OCI-LY1 (cell line): ENCODE measurements at regions not wholly inside any gene's neighbourhood (a gene's known extent, or its start where the extent isn't known, plus 50 kb on each side); places are given as distances from the start of the nearest gene placed in this dataset.

Experiments used
- EZH2 ChIP-seq: fragments of 200-600 bp; sonication (generic), shearing (Covaris generic); IDR thresholded peaks from 2 replicates; pipeline ENCODE4 v1.8.0; 2017; ENCODE audit warnings: borderline replicate concordance, mixed run types, mild to moderate bottlenecking, antibody characterized with exemption, low read length, moderate library complexity, mixed read lengths
- TF ChIP-seq, protein P1 (sequence below): fragments of 200-600 bp; sonication (generic), shearing (Covaris generic); IDR thresholded peaks from 2 replicates; pipeline ENCODE4 v1.5.1; 2017; ENCODE audit warnings: mild to moderate bottlenecking, antibody characterized with exemption, low read length, moderate library complexity, mixed read lengths

DNA sequence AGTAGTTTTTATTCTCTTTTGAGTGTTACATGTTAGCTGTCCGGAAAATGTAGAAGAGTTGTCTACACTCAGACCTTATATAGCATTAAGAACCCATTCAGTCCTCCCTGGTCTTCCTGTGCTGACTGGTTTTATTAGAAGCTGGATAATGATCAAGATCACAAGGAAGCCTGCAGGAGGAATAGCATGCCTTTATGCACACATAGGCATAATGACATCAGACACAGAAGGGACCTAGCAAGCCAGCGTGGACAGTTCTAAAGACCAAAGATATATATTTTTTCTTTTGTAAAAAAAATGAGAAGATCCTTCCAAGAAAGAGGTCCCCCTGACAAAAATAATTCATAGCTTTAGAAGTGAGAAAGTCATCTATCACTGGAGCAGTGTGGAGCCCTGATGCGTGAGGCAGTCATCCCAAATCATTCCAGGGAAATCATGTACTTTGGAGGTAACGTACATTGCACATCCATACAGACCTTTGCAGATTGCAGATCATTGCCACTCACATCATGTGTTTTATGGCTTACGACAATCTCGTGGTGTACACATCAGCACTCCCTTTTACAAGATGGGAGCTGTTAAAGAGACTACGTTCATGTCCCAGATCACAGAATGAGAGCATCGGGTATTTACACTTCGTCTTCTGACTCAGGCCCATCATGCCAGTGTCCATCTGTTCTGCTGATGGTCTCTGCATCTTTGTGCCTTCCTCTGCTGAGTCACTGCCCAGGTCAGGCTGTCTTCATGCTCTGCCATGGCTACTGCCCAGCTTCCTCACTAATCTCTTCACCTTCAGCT lies 334.0 kb downstream of the SOCS6 start:
- TF ChIP-seq, protein P1, sequence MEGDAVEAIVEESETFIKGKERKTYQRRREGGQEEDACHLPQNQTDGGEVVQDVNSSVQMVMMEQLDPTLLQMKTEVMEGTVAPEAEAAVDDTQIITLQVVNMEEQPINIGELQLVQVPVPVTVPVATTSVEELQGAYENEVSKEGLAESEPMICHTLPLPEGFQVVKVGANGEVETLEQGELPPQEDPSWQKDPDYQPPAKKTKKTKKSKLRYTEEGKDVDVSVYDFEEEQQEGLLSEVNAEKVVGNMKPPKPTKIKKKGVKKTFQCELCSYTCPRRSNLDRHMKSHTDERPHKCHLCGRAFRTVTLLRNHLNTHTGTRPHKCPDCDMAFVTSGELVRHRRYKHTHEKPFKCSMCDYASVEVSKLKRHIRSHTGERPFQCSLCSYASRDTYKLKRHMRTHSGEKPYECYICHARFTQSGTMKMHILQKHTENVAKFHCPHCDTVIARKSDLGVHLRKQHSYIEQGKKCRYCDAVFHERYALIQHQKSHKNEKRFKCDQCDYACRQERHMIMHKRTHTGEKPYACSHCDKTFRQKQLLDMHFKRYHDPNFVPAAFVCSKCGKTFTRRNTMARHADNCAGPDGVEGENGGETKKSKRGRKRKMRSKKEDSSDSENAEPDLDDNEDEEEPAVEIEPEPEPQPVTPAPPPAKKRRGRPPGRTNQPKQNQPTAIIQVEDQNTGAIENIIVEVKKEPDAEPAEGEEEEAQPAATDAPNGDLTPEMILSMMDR = no peak
- TF ChIP-seq EZH2 = no peak
